T-helper 2 cell treated with Interferon-gamma antibody and Interleukin-4, amounts not matched to agents 5 μg/mL and 100 μg/mL, for 36 hours (primary cell): ENCODE measurements at regions not wholly inside any gene's neighbourhood (a gene's known extent, or its start where the extent isn't known, plus 50 kb on each side); places are given as distances from the start of the nearest gene placed in this dataset.
"Not testable (repeated sequence)": the region's sequence is repeated elsewhere in the genome, so short reads cannot be mapped to it uniquely, and the experiment has no call there.

Source experiments
- DNase-seq: peaks from one replicate; pipeline ENCODE4 v3.0.0; 2021; ENCODE audit warnings: low spot score
- H3K27ac Mint-ChIP-seq: one replicate; pipeline ENCODE4 v1.8.0; 2021; ENCODE audit warnings: mild to moderate bottlenecking, mixed read lengths
- H3K27me3 Mint-ChIP-seq: one replicate; pipeline ENCODE4 v1.8.0; 2021; ENCODE audit warnings: low read depth, mixed read lengths
- H3K36me3 Mint-ChIP-seq: one replicate; pipeline ENCODE4 v1.8.0; 2021; ENCODE audit warnings: low read depth, mixed read lengths
- H3K4me1 Mint-ChIP-seq: one replicate; pipeline ENCODE4 v1.8.0; 2021; ENCODE audit warnings: low read depth, mixed read lengths
- H3K4me3 Mint-ChIP-seq: one replicate; pipeline ENCODE4 v1.8.0; 2022; ENCODE audit warnings: mild to moderate bottlenecking, moderate library complexity, mixed read lengths
- H3K9me3 Mint-ChIP-seq: one replicate; pipeline ENCODE4 v1.8.0; 2021; ENCODE audit warnings: mixed read lengths

- peaks cover 19% of the 10 kb centered on the region for H3K27me3 Mint-ChIP-seq
- H3K4me3 Mint-ChIP-seq: no peak overlapping the region
- no peak overlapping the region for H3K27ac Mint-ChIP-seq
- H3K36me3 Mint-ChIP-seq: no peaks in the 10 kb centered on the region
- no peak for DNase-seq
- H3K4me1 Mint-ChIP-seq: no peaks in the 10 kb centered on the region
- no peaks in the 10 kb centered on the region for H3K9me3 Mint-ChIP-seq
Measured at GRCh38 chr5:57002959-57003485, 51.1 kb upstream of the MIER3 start.

DNA sequence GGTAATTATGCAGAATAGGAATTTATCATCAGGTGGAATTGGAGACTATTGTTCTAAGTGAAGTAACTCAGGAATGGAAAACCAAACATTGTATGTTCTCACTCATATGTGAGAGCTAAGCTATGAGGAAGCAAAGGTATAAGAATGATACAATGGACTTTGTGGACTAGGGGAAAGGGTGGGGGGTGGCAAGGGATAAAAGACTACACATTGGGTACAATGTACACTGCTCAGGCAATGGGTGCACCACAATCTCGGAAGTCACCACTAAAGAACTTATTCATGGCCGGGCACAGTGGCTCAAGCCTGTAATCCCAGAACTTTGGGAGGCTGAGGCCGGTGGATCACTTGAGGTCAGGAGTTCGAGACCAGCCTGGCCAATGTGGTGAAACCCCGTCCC, 51.6 kb upstream of the MIER3 start:
- H3K4me1 Mint-ChIP-seq, DNase-seq, H3K4me3 Mint-ChIP-seq, H3K9me3 Mint-ChIP-seq, H3K36me3 Mint-ChIP-seq, H3K27ac Mint-ChIP-seq: not testable (repeated sequence)
- H3K27me3 Mint-ChIP-seq: peaks cover 19% of the 10 kb centered on the region

DNA sequence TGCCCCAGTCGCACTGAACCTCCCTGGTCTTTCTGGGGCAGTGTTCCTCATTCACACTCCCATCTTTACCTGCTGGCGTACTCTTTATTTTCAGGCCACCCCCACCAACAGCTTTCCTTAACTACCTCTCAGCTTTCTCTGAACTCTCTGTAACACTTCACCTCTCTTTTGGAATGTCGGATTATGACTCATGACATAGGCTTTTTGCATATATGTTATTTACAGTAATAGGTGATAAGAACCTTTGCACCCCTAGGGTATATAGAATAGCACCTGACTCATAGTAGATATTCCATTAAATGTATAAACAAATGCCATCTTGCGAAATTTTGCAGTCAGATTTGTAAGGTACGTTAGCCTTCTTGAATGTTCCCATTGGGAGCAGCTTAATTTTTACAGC, 52.9 kb upstream of the MIER3 start:
- no peaks in the 10 kb centered on the region for H3K9me3 Mint-ChIP-seq
- H3K27me3 Mint-ChIP-seq: peaks cover 19% of the 10 kb centered on the region
- DNase-seq: no peak
- H3K36me3 Mint-ChIP-seq: no peaks in the 10 kb centered on the region
- no peak overlapping the region for H3K4me3 Mint-ChIP-seq
- H3K4me1 Mint-ChIP-seq: no peaks in the 10 kb centered on the region
- H3K27ac Mint-ChIP-seq: no peak overlapping the region

GRCh38 chr5:57007344-57007743, 55.4 kb upstream of the MIER3 start:
- Mint-ChIP-seq H3K4me1 (no peaks in the 10 kb centered on the region), H3K27ac (no peak overlapping the region), H3K27me3 (peaks cover 8% of the 10 kb centered on the region), H3K4me3 (no peak overlapping the region), H3K9me3 (no peaks in the 10 kb centered on the region), H3K36me3 (no peaks in the 10 kb centered on the region)
- no peak for DNase-seq

DNA sequence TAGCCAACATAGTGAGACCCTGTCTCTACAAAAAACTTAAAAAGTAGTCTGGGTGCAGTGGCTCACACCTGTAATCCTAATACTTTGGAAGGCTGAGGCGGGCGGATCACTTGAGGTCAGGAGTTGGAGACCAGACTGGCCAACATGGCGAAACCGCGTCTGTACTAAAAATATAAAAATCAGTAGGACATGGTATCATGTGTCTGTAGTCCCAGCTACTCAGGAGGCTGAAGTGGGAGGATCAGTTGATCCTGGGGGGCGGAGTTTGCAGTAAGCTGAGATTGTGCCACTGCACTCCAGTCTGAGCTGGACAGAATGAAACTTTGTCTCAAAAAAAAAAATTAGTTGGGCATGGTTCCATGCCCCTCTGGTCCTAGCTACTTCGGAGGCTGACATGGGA, 57.9 kb upstream of the MIER3 start:
- Mint-ChIP-seq H3K27ac (no peak overlapping the region), H3K27me3 (peaks cover 17% of the 10 kb centered on the region), H3K4me1 (no peaks in the 10 kb centered on the region), H3K36me3 (no peaks in the 10 kb centered on the region), H3K4me3 (no peak overlapping the region), H3K9me3 (no peaks in the 10 kb centered on the region)
- DNase-seq: no peak

GRCh38 chr5:57010786-57011185, 58.9 kb upstream of the MIER3 start:
- DNase-seq: no peak
- peaks cover 1% of the 10 kb centered on the region for H3K4me1 Mint-ChIP-seq
- H3K27ac Mint-ChIP-seq: no peak overlapping the region
- no peaks in the 10 kb centered on the region for H3K36me3 Mint-ChIP-seq
- H3K9me3 Mint-ChIP-seq: no peaks in the 10 kb centered on the region
- peaks cover 17% of the 10 kb centered on the region for H3K27me3 Mint-ChIP-seq
- no peak overlapping the region for H3K4me3 Mint-ChIP-seq

- Mint-ChIP-seq H3K9me3 (no peaks in the 10 kb centered on the region), H3K36me3 (no peaks in the 10 kb centered on the region), H3K27me3 (peaks cover 15% of the 10 kb centered on the region), H3K4me1 (peaks cover 1% of the 10 kb centered on the region), H3K27ac (no peak overlapping the region), H3K4me3 (no peak overlapping the region)
- DNase-seq: no peak
Measured at GRCh38 chr5:57012511-57012910, 60.6 kb upstream of the MIER3 start.

DNA sequence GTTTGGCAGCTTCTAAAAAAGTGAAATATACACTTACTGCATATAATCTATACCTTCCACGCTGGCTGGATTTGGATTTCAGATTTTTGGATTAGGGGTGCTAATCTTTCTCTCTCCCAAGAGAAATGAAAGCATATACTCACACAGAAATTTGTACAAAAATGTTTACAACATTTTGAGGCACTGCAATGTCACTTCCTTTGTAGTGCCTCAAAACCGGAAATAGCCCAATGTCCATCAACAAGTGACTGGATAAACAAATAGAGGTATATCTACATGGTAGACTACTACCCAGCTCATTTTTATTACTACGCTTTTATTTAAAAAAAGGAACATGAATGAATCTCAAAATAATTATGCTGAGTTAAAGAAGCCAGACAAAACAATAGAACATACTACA, 74.0 kb upstream of the MIER3 start:
- Mint-ChIP-seq H3K9me3 (no peaks in the 10 kb centered on the region), H3K27ac (no peak overlapping the region), H3K27me3 (peaks cover 3% of the 10 kb centered on the region), H3K4me1 (peaks cover 9% of the 10 kb centered on the region), H3K4me3 (no peak overlapping the region), H3K36me3 (no peaks in the 10 kb centered on the region)
- DNase-seq: no peak

- Mint-ChIP-seq H3K27ac (no peak overlapping the region), H3K4me3 (no peak overlapping the region), H3K36me3 (no peaks in the 10 kb centered on the region)
Measured at GRCh38 chr5:57028161-57028560, 76.2 kb upstream of the MIER3 start.

DNA sequence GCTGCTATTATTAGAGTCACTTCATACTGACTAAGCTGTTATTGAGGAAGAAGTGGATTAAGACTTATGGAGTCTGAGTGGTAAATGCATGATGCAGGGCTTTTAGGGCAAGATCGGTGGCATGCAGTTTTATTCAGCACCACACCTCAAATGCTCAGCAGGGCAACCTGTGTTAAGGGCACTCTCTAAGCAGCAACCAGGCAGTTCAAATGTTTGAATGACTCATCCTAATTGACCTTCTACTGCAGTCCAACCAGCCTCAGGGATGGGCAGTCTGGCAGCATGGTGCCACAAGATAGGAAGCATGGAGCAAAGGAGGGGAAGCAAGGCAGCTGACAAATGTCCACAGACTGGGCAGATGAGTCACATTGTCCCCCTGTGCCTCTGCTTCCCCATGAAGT, 80.2 kb upstream of the MIER3 start:
- no peak for DNase-seq
- Mint-ChIP-seq H3K36me3 (no peaks in the 10 kb centered on the region), H3K4me3 (no peak overlapping the region), H3K4me1 (peaks cover 15% of the 10 kb centered on the region), H3K9me3 (no peaks in the 10 kb centered on the region), H3K27ac (no peak overlapping the region), H3K27me3 (peaks cover 16% of the 10 kb centered on the region)

More at GRCh38 chr5:57028161-57028560, 76.2 kb upstream of the MIER3 start:
- H3K4me1 Mint-ChIP-seq: peaks cover 15% of the 10 kb centered on the region
- no peaks in the 10 kb centered on the region for H3K9me3 Mint-ChIP-seq
- DNase-seq: no peak
- peaks cover 14% of the 10 kb centered on the region for H3K27me3 Mint-ChIP-seq

GRCh38 chr5:57033103-57033502, 81.2 kb upstream of the MIER3 start:
- no peak for DNase-seq
- peaks cover 15% of the 10 kb centered on the region for H3K4me1 Mint-ChIP-seq
- H3K27me3 Mint-ChIP-seq: peaks cover 19% of the 10 kb centered on the region
- H3K27ac Mint-ChIP-seq: no peak overlapping the region
- H3K4me3 Mint-ChIP-seq: no peak overlapping the region
- H3K9me3 Mint-ChIP-seq: no peaks in the 10 kb centered on the region
- no peaks in the 10 kb centered on the region for H3K36me3 Mint-ChIP-seq

GRCh38 chr5:57033503-57033902, 81.6 kb upstream of the MIER3 start:
- H3K9me3 Mint-ChIP-seq: no peaks in the 10 kb centered on the region
- H3K27ac Mint-ChIP-seq: no peak overlapping the region
- no peak overlapping the region for H3K4me3 Mint-ChIP-seq
- DNase-seq: no peak
- H3K27me3 Mint-ChIP-seq: peaks cover 19% of the 10 kb centered on the region
- H3K36me3 Mint-ChIP-seq: no peaks in the 10 kb centered on the region
- H3K4me1 Mint-ChIP-seq: peaks cover 15% of the 10 kb centered on the region

GRCh38 chr5:57034201-57034916, 82.4 kb upstream of the MIER3 start:
- Mint-ChIP-seq H3K4me3 (no peak overlapping the region), H3K27ac (no peak overlapping the region), H3K4me1 (peaks cover 13% of the 10 kb centered on the region), H3K36me3 (no peaks in the 10 kb centered on the region), H3K27me3 (peaks cover 19% of the 10 kb centered on the region), H3K9me3 (no peaks in the 10 kb centered on the region)
- no peak for DNase-seq

GRCh38 chr5:57035955-57036354, 84.0 kb upstream of the MIER3 start:
- no peak overlapping the region for H3K4me3 Mint-ChIP-seq
- peaks cover 19% of the 10 kb centered on the region for H3K27me3 Mint-ChIP-seq
- no peaks in the 10 kb centered on the region for H3K9me3 Mint-ChIP-seq
- H3K27ac Mint-ChIP-seq: no peak overlapping the region
- H3K36me3 Mint-ChIP-seq: no peaks in the 10 kb centered on the region
- H3K4me1 Mint-ChIP-seq: peaks cover 6% of the 10 kb centered on the region
- DNase-seq: no peak

DNA sequence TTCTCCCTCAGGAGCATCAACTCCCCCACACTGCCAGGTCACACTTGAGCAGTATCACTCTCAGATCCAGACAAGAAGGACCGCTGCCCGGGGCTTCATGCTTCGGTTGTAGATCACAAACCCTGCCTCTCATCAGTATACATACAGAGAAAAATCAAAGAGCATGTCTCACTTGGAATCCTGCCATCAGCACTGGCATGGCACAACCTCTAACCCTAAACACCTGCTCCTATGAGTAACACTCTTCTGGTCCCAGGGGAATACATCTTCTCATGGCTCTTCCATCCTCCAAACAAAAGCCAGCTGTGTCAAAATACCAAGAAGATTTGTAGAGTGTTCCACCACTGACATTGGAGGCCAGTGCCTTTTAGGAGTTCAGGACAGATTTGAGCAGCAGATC, 84.8 kb upstream of the MIER3 start:
- no peak for DNase-seq

More for the DNA sequence above, 84.8 kb upstream of the MIER3 start:
- Mint-ChIP-seq H3K9me3 (no peaks in the 10 kb centered on the region), H3K4me1 (peaks cover 1% of the 10 kb centered on the region), H3K27ac (no peak overlapping the region), H3K27me3 (peaks cover 18% of the 10 kb centered on the region), H3K4me3 (no peak overlapping the region), H3K36me3 (no peaks in the 10 kb centered on the region)
